ENCODE measurements at regions not wholly inside any gene's neighbourhood (a gene's known extent, or its start where the extent isn't known, plus 50 kb on each side); places are given as distances from the start of the nearest gene placed in this dataset.
"Not testable (repeated sequence)": the region's sequence is repeated elsewhere in the genome, so short reads cannot be mapped to it uniquely, and the experiment has no call there.

DNA sequence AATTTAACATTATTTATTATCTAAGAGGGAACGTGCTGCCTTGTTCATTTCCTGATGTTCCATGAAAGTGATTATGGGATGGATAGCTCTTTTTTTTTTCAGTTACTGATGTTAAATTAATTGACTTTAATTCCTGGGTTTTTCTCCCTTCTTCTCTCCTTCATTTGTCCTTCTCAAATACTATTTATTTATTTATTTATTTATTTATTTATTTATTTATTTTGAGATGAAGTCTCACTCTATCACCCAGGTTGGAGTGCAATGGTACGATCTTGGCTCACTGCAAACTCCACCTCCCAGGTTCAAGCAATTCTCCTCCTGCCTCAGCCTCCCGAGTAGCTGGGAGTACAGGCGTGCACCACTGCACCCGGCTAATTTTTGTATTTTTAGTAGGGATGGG lies 127.4 kb upstream of the KIF5B start:
- H3K27me3 Mint-ChIP-seq; H3K27ac Mint-ChIP-seq; H3K4me1 Mint-ChIP-seq (ENCODE audit: low read depth in 2 of 2); ATAC-seq; H3K36me3 Mint-ChIP-seq; H3K4me3 Mint-ChIP-seq; DNase-seq (ENCODE audit: low spot score); H3K9me3 Mint-ChIP-seq: not testable (repeated sequence)

DNA sequence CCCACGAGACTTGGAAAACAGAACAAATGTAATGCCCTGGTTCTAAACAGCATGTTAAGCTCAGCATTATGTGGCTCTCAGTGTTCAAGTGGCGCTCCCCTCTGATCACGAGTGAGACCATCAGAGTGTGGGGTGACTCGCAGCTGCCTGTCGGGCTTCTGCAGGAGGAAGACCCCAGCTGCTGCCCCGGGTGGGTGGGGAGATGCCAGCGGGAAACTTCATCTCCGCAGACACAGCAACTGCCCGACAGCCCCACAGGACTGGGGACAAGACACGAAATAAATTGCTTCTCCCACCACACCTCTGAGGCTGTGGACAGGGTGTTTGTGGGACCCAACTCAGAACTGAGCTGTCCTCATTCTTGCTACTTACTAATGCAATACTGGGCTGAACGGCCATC lies 126.3 kb upstream of the KIF5B start:
- H3K27me3 Mint-ChIP-seq = peaks cover 2 to 5% of the 10 kb centered on the region in 2 donors
- no peak for DNase-seq (ENCODE audit: low spot score)
- ATAC-seq = no peak
- no peaks in the 10 kb centered on the region for H3K4me1 Mint-ChIP-seq (ENCODE audit: low read depth in 2 of 2)
- H3K27ac Mint-ChIP-seq = no peak overlapping the region
- H3K4me3 Mint-ChIP-seq = no peak overlapping the region
- H3K9me3 Mint-ChIP-seq = no peaks in the 10 kb centered on the region
- no peaks in the 10 kb centered on the region for H3K36me3 Mint-ChIP-seq

DNA sequence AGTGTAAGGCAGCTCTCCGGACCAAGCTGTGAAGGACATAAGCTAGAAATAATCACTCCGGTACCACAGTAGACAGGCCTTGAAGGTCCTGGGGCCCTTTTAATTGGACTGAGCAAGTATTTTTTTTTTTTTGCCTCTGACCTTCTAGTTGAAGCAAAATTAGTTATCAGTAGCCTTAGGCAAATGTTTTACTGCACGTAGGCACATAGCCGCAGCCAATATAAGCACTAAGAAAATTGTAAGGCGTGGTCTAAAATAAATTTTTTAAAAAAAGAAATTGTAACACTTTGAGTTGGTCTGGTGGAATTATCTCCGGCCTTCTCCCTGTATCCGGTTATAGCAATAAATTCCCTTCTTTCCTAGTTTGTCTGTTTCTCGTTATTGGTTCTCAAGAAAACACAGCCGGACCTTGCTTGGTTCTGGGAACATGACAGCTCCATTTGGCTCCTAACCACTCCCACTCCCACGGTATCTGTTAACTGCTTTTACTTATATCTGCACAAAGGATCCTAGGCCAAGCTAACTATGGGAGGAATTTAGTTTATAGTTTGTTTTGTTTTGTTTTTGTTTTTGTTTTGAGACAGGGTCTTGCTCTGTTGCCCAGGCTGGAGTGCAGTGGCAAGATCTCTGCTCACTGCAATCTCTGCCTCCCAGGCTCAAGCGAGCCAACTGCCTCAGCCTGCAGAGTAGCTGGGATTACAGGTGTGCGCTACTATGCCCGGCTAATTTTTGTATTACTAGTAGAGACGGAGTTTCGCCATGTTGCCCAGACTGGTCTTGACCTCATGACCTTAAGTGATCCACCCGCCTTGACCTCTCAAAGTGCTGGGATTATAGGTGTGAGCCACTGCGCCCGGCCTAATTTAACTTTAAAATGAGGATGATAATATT lies 124.4 kb upstream of the KIF5B start:
- DNase-seq (ENCODE audit: low spot score) = no peak
- peaks cover 0 to 2% of the 10 kb centered on the region in 2 donors for H3K27me3 Mint-ChIP-seq
- no peaks in the 10 kb centered on the region for H3K36me3 Mint-ChIP-seq
- H3K4me1 Mint-ChIP-seq (ENCODE audit: low read depth in 2 of 2) = no peaks in the 10 kb centered on the region
- no peaks in the 10 kb centered on the region for H3K9me3 Mint-ChIP-seq
- H3K4me3 Mint-ChIP-seq = no peak overlapping the region
- H3K27ac Mint-ChIP-seq = no peak overlapping the region
- no peak for ATAC-seq

DNA sequence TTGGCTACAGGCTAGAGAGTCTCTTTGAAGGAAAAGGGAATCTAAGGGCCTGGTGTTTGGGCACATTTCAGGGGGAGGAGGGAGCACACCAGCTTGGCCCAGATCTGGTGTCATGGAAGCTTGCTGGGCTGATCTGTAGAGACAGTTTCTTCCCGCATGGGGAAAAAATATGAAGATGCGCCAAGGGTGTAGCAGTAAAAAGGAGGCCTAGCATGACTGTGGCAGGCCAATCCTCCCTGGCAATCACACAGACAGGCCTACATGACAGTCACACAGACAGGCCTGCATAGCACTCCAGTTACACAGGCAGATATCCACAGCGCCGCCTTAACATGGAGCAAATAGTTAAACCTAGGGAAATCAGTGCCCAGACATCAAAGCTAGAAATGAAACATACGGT lies 123.6 kb upstream of the KIF5B start:
- no peak for ATAC-seq
- Mint-ChIP-seq H3K9me3 (no peaks in the 10 kb centered on the region), H3K27me3 (peaks cover 0 to 2% of the 10 kb centered on the region in 2 donors), H3K4me1 (ENCODE audit: low read depth in 2 of 2) (no peaks in the 10 kb centered on the region), H3K27ac (no peak overlapping the region), H3K4me3 (no peak overlapping the region), H3K36me3 (no peaks in the 10 kb centered on the region)
- no peak for DNase-seq (ENCODE audit: low spot score)

DNA sequence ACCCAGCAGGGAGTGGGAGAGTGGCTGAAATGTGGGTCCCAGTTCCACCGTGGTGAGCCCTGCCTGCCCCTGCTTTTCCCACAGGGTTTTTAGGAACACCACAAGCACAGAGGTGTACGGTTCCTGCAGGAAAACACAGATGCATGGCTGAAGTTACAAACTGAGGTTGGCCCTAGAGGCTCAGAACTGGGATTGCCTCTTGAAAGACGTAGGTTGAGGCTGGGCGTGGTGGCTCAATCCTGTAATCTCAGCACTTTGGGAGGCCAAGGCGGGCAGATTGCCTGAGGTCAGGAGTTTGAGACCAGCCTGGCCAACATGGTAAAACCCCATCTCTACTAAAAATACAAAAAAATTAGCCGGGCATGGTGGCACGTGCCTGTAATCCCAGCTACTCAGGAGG lies 121.4 kb upstream of the KIF5B start:
- not testable (repeated sequence) for H3K4me3 Mint-ChIP-seq; ATAC-seq; H3K36me3 Mint-ChIP-seq; H3K27ac Mint-ChIP-seq; H3K9me3 Mint-ChIP-seq; DNase-seq (ENCODE audit: low spot score); H3K27me3 Mint-ChIP-seq; H3K4me1 Mint-ChIP-seq (ENCODE audit: low read depth in 2 of 2)

DNA sequence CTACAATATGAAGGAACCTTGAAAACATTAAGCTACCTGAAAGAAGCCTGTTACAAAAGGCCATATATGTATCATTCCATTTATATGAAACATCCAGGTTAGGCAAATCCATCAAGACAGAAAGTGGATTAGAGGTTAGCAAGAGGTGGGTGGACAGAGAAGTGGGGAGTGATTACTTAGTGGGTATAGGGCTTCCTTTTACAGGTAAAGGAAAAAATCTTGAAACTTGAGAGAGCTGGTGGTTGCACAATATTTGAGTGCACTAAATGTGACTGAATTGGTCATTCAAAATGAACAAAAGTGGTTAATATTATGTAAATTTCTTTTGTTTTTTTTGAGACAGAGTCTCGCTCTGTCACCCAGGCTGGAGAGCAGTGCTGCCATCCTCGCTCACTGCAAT lies 119.4 kb upstream of the KIF5B start:
- no peaks in the 10 kb centered on the region for H3K4me1 Mint-ChIP-seq (ENCODE audit: low read depth in 2 of 2)
- H3K27me3 Mint-ChIP-seq = no peaks in the 10 kb centered on the region
- H3K9me3 Mint-ChIP-seq = no peaks in the 10 kb centered on the region
- no peak for DNase-seq (ENCODE audit: low spot score)
- no peaks in the 10 kb centered on the region for H3K36me3 Mint-ChIP-seq
- H3K4me3 Mint-ChIP-seq = no peak overlapping the region
- H3K27ac Mint-ChIP-seq = no peak overlapping the region
- ATAC-seq = no peak

DNA sequence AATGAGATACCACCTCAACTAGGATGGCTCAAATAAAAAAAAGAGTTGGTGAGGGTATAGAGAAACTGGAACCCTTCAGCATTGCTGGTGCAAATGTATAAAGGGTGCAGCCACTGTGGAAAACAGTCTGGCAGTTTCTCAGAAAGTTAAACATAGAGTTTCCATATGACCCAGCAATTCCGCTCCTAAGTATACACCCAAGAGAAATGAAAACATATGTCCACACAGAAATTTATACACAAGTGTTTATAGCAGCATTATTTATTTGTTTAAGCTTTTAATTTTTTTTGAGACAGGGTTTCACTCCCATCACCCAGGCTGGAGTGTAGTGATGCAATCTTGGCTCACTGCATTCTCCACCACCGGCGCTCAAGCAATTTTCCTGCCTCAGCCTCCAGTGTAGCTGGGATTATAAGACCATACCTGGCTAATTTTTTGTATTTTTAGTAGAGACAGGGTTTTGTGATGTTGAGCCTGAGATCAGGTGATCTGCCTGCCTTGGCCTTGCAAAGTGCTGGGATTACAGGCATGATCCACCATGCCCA lies 118.2 kb upstream of the KIF5B start:
- peaks cover 0 to 3% of the 10 kb centered on the region in 2 donors for H3K27me3 Mint-ChIP-seq
- no peak overlapping the region for H3K27ac Mint-ChIP-seq
- no peak for ATAC-seq
- no peak for DNase-seq (ENCODE audit: low spot score)
- no peak overlapping the region for H3K4me3 Mint-ChIP-seq
- no peaks in the 10 kb centered on the region for H3K9me3 Mint-ChIP-seq
- peaks cover 0 to 2% of the 10 kb centered on the region in 2 donors for H3K4me1 Mint-ChIP-seq (ENCODE audit: low read depth in 2 of 2)
- no peaks in the 10 kb centered on the region for H3K36me3 Mint-ChIP-seq

DNA sequence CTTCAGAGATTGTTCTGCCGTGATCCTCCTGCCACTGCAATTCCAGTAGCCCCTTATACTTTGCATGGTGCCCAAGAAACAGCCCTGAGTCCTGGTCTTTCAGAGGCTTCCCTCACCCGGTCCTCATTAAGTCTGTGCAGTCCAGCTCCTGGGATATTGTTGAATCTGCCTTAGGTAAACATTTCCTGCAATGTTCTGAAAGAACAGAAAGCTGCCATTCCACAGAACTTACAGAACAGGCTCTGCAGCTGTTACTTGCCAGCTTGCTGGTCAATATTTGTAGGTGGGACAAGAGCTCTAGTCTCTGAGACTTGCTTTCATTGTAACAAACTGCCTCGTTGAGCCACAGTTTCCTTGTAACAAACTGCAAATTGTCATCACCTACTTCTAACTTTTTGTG lies 115.0 kb upstream of the KIF5B start:
- DNase-seq (ENCODE audit: low spot score) = no peak
- Mint-ChIP-seq H3K27me3 (peaks cover 0 to 3% of the 10 kb centered on the region in 2 donors), H3K36me3 (no peaks in the 10 kb centered on the region), H3K4me1 (ENCODE audit: low read depth in 2 of 2) (peaks cover 0 to 2% of the 10 kb centered on the region in 2 donors), H3K4me3 (no peak overlapping the region), H3K27ac (no peak overlapping the region), H3K9me3 (no peaks in the 10 kb centered on the region)
- no peak for ATAC-seq

DNA sequence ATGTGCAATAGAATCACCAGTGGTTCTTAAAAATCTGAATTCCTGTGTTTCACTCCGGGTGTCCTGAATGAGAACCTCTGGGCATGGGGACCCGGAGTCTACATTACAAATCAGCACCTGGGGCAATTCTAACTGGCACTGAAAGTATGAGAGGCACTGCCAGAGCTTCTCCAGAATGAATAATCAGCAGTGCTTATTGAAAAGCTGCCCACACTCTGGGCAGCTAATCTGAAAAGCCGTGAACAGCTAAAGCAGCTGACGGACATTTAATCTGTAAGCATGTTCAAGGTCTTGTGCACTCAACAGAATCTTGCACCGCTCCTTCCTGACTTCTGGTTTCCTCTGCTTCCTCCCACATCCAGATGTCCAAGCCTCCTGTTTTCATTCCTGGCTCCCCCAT lies 113.3 kb upstream of the KIF5B start:
- Mint-ChIP-seq H3K9me3 (no peaks in the 10 kb centered on the region), H3K27ac (no peak overlapping the region), H3K27me3 (peaks cover 6 to 11% of the 10 kb centered on the region in 2 donors), H3K36me3 (no peaks in the 10 kb centered on the region), H3K4me1 (ENCODE audit: low read depth in 2 of 2) (peaks cover 0 to 2% of the 10 kb centered on the region in 2 donors), H3K4me3 (no peak overlapping the region)
- ATAC-seq (no peak), DNase-seq (ENCODE audit: low spot score) (no peak)

DNA sequence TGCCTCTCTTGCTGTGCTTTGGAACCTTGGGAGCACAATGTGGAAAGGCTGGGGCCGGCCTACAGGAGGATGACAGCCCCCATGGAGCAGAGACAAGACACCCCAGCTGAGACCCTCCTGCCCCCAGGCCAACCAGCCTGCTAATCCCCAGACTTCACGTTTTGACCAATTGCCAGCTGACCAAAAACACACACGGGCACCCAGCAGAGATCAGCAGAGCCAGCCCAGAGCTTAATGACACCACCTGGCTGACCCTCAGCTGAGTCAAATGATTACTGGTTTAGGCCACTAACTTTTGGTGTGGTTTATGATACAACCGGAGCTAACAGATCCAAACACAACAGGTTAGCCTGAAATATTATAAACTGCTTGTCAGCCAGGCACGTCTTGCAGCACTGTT lies 111.2 kb upstream of the KIF5B start:
- no peaks in the 10 kb centered on the region for H3K9me3 Mint-ChIP-seq
- H3K4me1 Mint-ChIP-seq (ENCODE audit: low read depth in 2 of 2) = peaks cover 0 to 2% of the 10 kb centered on the region in 2 donors
- H3K36me3 Mint-ChIP-seq = no peaks in the 10 kb centered on the region
- DNase-seq (ENCODE audit: low spot score) (no peak), ATAC-seq (no peak)
- H3K4me3 Mint-ChIP-seq = no peak overlapping the region
- no peak overlapping the region for H3K27ac Mint-ChIP-seq
- peaks cover 7 to 11% of the 10 kb centered on the region in 2 donors for H3K27me3 Mint-ChIP-seq

DNA sequence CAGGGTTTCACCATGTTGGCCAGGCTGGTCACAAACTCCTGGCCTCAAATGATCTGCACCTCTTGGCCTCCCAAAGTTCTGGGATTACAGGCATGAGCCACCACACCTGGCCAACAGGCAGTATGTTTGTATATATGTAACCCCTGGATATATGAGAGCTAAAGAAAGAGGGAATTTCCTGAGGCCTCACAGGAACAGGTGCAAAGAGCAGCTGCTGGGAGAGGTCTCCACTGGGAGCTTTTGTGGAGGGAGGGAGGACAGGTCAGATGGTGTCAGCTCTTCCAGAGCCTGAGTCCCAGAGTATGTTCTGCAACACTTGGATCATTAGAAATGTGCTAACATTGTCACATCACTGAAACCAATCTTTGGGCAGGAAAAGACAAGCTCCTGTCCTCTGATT lies 110.1 kb upstream of the KIF5B start:
- Mint-ChIP-seq H3K36me3 (no peaks in the 10 kb centered on the region), H3K27ac (no peak overlapping the region), H3K9me3 (no peaks in the 10 kb centered on the region), H3K27me3 (peaks cover 7 to 11% of the 10 kb centered on the region in 2 donors), H3K4me3 (no peak overlapping the region), H3K4me1 (ENCODE audit: low read depth in 2 of 2) (peaks cover 0 to 2% of the 10 kb centered on the region in 2 donors)
- DNase-seq (ENCODE audit: low spot score) (no peak), ATAC-seq (no peak)

DNA sequence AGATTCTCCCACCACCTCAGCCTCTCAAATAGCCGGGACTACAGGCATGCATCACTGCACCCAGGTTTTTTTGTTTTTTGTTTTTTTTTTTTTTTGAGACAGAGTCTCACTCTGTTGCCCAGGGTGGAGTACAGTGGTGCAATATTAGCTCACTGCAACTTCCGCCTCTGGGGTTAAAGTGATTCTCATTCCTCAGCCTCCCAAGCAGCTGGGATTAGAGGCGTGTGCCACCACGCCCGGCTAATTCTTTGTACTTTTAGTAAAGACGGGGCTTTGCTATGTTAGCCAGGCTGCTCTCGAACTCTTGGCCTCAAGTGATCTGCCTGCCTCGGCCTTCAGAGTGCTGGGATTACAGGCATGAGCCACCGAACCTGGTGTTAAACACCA lies 107.5 kb upstream of the KIF5B start:
- Mint-ChIP-seq H3K4me3 (no peak overlapping the region), H3K9me3 (no peaks in the 10 kb centered on the region), H3K27me3 (peaks cover 7 to 10% of the 10 kb centered on the region in 2 donors), H3K4me1 (ENCODE audit: low read depth in 2 of 2) (no peaks in the 10 kb centered on the region), H3K36me3 (no peaks in the 10 kb centered on the region), H3K27ac (no peak overlapping the region)
- ATAC-seq (no peak), DNase-seq (ENCODE audit: low spot score) (no peak)

DNA sequence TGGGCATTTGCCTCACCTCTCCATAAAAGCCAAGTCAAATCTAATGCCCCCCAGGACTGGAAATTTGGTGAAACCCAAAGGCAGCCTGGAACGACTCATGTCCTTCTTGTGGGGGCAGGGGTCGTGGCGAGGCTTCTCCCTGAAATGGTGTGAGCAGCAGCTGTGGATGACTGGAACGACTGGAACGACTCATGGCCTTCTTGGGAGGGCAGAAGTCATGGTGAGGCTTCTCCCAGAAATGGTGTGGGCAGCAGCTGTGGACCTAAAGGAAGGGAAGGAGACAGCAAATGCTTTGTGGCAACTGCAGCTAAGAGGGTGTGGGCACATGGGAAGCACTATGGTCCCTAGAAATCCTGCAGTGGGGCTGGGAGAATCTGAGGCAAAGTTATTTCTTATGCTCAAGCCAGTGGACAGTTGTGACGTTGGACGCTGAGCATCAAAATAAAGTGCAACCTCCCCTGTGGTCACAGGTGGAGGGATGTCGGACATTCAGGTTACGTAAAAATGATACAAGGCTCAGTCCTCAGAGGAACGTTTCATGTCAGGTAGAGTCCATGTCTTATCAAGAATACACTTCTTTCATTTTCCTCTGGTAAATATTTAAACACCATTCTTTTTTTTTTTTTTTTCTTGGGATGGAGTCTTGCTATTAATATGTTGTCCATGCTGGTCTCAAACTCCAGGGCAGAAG lies 107.0 kb upstream of the KIF5B start:
- no peak overlapping the region for H3K4me3 Mint-ChIP-seq
- no peaks in the 10 kb centered on the region for H3K36me3 Mint-ChIP-seq
- DNase-seq (ENCODE audit: low spot score) (no peak), ATAC-seq (no peak)
- peaks cover 7 to 10% of the 10 kb centered on the region in 2 donors for H3K27me3 Mint-ChIP-seq
- H3K4me1 Mint-ChIP-seq (ENCODE audit: low read depth in 2 of 2) = no peaks in the 10 kb centered on the region
- H3K27ac Mint-ChIP-seq = no peak overlapping the region
- no peaks in the 10 kb centered on the region for H3K9me3 Mint-ChIP-seq

DNA sequence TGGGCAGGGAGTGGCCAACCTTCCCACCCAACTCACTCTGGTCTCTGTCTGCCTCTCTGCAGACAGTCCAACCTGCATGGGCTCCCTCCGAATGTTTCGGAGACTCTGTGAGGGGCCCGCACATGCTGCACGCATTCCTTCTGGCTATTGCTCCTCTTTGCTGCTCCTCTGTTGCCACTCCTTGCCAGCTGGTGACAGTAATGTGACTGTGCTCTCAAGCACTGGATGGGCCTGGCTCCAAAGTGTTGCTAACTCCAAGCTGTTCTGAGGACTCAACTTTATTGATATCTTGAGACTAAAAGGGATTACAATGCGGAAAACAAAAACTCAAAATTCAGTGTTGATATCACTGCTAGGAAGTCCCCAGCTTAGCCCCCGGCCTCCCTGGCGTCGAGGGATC lies 105.4 kb upstream of the KIF5B start:
- no peak for ATAC-seq
- H3K4me3 Mint-ChIP-seq = no peak overlapping the region
- H3K36me3 Mint-ChIP-seq = no peaks in the 10 kb centered on the region

More for the DNA sequence above, 105.4 kb upstream of the KIF5B start:
- Mint-ChIP-seq H3K9me3 (no peaks in the 10 kb centered on the region), H3K4me1 (ENCODE audit: low read depth in 2 of 2) (no peaks in the 10 kb centered on the region), H3K27ac (no peak overlapping the region), H3K27me3 (peaks cover 7 to 10% of the 10 kb centered on the region in 2 donors)
- DNase-seq (ENCODE audit: low spot score) = no peak

All from natural killer cell treated with Interleukin-12 subunit alpha and Interleukin-12 subunit beta and Interleukin-15 and Interleukin-18, amount 100 ng/mL, for 72 hours (primary cell).